Immature natural killer cell (primary cell): ENCODE measurements at regions not wholly inside any gene's neighbourhood (a gene's known extent, or its start where the extent isn't known, plus 50 kb on each side); places are given as distances from the start of the nearest gene placed in this dataset.

Source experiments
- DNase-seq, 3 donors: peaks; one replicate each; pipeline ENCODE4 v3.0.0; 2022; ENCODE audit warnings: mixed read lengths in 1 of 3
- H3K27ac Mint-ChIP-seq, 6 donors: one replicate each; pipeline ENCODE4 v1.8.0; 2020; ENCODE audit warnings: mixed read lengths in 6 of 6, mild to moderate bottlenecking in 5 of 6, inconsistent platforms in 4 of 6, moderate library complexity in 3 of 6
- H3K27me3 Mint-ChIP-seq, 3 donors: one replicate each; pipeline ENCODE4 v1.8.0; 2020 to 2021; ENCODE audit warnings: low read depth in 3 of 3, mild to moderate bottlenecking in 3 of 3, mixed read lengths in 3 of 3, moderate library complexity in 3 of 3, inconsistent platforms in 1 of 3
- H3K36me3 Mint-ChIP-seq, 3 donors: one replicate each; pipeline ENCODE4 v1.8.0; 2020; ENCODE audit warnings: mixed read lengths in 3 of 3, inconsistent platforms in 2 of 3, mild to moderate bottlenecking in 2 of 3
- H3K4me1 Mint-ChIP-seq, 2 donors: one replicate each; pipeline ENCODE4 v1.8.0; 2020; ENCODE audit warnings: inconsistent platforms in 2 of 2, mild to moderate bottlenecking in 2 of 2, mixed read lengths in 2 of 2, moderate library complexity in 1 of 2
- H3K4me3 Mint-ChIP-seq, 5 donors: one replicate each; pipeline ENCODE4 v1.8.0; 2020; ENCODE audit warnings: mild to moderate bottlenecking in 5 of 5, mixed read lengths in 5 of 5, inconsistent platforms in 3 of 5, moderate library complexity in 3 of 5
- H3K9me3 Mint-ChIP-seq, 6 donors: one replicate each; pipeline ENCODE4 v1.8.0; 2020; ENCODE audit warnings: mild to moderate bottlenecking in 6 of 6, mixed read lengths in 6 of 6, inconsistent platforms in 4 of 6, moderate library complexity in 3 of 6

- Mint-ChIP-seq H3K4me1 (no peaks in the 10 kb centered on the region), H3K4me3 (no peak overlapping the region), H3K27ac (no peak overlapping the region), H3K36me3 (peaks cover 0 to 5% (median 4%) of the 10 kb centered on the region in 3 donors), H3K9me3 (peaks cover 0 to 12% (median 8%) of the 10 kb centered on the region in 6 donors), H3K27me3 (peaks cover 7 to 24% (median 10%) of the 10 kb centered on the region in 3 donors)
- no peak for DNase-seq
Observed at GRCh38 chr17:5789528-5789927, 205.2 kb upstream of the NLRP1 start.

- no peaks in the 10 kb centered on the region for H3K4me1 Mint-ChIP-seq
- peaks cover 0 to 5% (median 4%) of the 10 kb centered on the region in 3 donors for H3K36me3 Mint-ChIP-seq
- no peak overlapping the region for H3K27ac Mint-ChIP-seq
- H3K9me3 Mint-ChIP-seq = peaks cover 0 to 12% (median 8%) of the 10 kb centered on the region in 6 donors
- no peak overlapping the region for H3K4me3 Mint-ChIP-seq
- H3K27me3 Mint-ChIP-seq = peaks cover 6 to 23% (median 8%) of the 10 kb centered on the region in 3 donors
- DNase-seq = no peak
Observed at GRCh38 chr17:5793157-5793556, 208.8 kb upstream of the NLRP1 start.

GRCh38 chr17:5793899-5794298 is 209.6 kb upstream of the NLRP1 start:
- peaks cover 0 to 12% (median 8%) of the 10 kb centered on the region in 6 donors for H3K9me3 Mint-ChIP-seq
- no peak overlapping the region for H3K27ac Mint-ChIP-seq
- peaks cover 6 to 20% (median 10%) of the 10 kb centered on the region in 3 donors for H3K27me3 Mint-ChIP-seq
- H3K4me3 Mint-ChIP-seq = no peak overlapping the region
- no peak for DNase-seq
- H3K4me1 Mint-ChIP-seq = no peaks in the 10 kb centered on the region
- peaks cover 0 to 5% (median 4%) of the 10 kb centered on the region in 3 donors for H3K36me3 Mint-ChIP-seq

GRCh38 chr17:5794385-5794784 is 210.1 kb upstream of the NLRP1 start:
- Mint-ChIP-seq H3K4me3 (no peak overlapping the region), H3K36me3 (peaks cover 0 to 5% (median 4%) of the 10 kb centered on the region in 3 donors), H3K27ac (no peak overlapping the region), H3K4me1 (no peaks in the 10 kb centered on the region), H3K9me3 (peaks cover 0 to 12% (median 8%) of the 10 kb centered on the region in 6 donors), H3K27me3 (peaks cover 6 to 22% (median 10%) of the 10 kb centered on the region in 3 donors)
- DNase-seq = no peak

- peaks cover 0 to 5% (median 4%) of the 10 kb centered on the region in 3 donors for H3K36me3 Mint-ChIP-seq
- H3K4me1 Mint-ChIP-seq = no peaks in the 10 kb centered on the region
- H3K4me3 Mint-ChIP-seq = no peak overlapping the region
- H3K27ac Mint-ChIP-seq = no peak overlapping the region
- peaks cover 0 to 12% (median 8%) of the 10 kb centered on the region in 6 donors for H3K9me3 Mint-ChIP-seq
- no peak for DNase-seq
- H3K27me3 Mint-ChIP-seq = peaks cover 4 to 16% (median 10%) of the 10 kb centered on the region in 3 donors
Observed at GRCh38 chr17:5794881-5795506, 210.7 kb upstream of the NLRP1 start.

GRCh38 chr17:5797447-5798050 is 213.2 kb upstream of the NLRP1 start:
- DNase-seq = no peak
- Mint-ChIP-seq H3K4me3 (no peak overlapping the region), H3K27ac (no peak overlapping the region), H3K9me3 (peaks cover 0 to 10% (median 6%) of the 10 kb centered on the region in 6 donors), H3K4me1 (no peaks in the 10 kb centered on the region), H3K36me3 (peaks cover 0 to 5% (median 4%) of the 10 kb centered on the region in 3 donors), H3K27me3 (peaks cover 4 to 10% (median 8%) of the 10 kb centered on the region in 3 donors)

- peaks cover 0 to 5% (median 1%) of the 10 kb centered on the region in 6 donors for H3K9me3 Mint-ChIP-seq
- peaks cover 4 to 9% (median 5%) of the 10 kb centered on the region in 3 donors for H3K27me3 Mint-ChIP-seq
- H3K36me3 Mint-ChIP-seq = no peaks in the 10 kb centered on the region
- DNase-seq = no peak
- H3K4me1 Mint-ChIP-seq = no peaks in the 10 kb centered on the region
- no peak overlapping the region for H3K4me3 Mint-ChIP-seq
- H3K27ac Mint-ChIP-seq = no peak overlapping the region
Observed at GRCh38 chr17:5798094-5798493, 213.8 kb upstream of the NLRP1 start.

- Mint-ChIP-seq H3K4me1 (no peaks in the 10 kb centered on the region), H3K9me3 (peaks cover 0 to 6% (median 0%) of the 10 kb centered on the region in 6 donors), H3K27me3 (peaks cover 5 to 12% (median 7%) of the 10 kb centered on the region in 3 donors), H3K27ac (no peak overlapping the region), H3K4me3 (no peak overlapping the region), H3K36me3 (no peaks in the 10 kb centered on the region)
- no peak for DNase-seq
Observed at GRCh38 chr17:5800131-5800530, 215.8 kb upstream of the NLRP1 start.

GRCh38 chr17:5800646-5801045 is 216.3 kb upstream of the NLRP1 start:
- Mint-ChIP-seq H3K4me1 (no peaks in the 10 kb centered on the region), H3K36me3 (no peaks in the 10 kb centered on the region), H3K4me3 (no peak overlapping the region), H3K9me3 (peaks cover 0 to 6% (median 0%) of the 10 kb centered on the region in 6 donors), H3K27me3 (peaks cover 5 to 12% (median 7%) of the 10 kb centered on the region in 3 donors), H3K27ac (no peak overlapping the region)
- no peak for DNase-seq

- no peak overlapping the region for H3K27ac Mint-ChIP-seq
Observed at GRCh38 chr17:5804251-5804650, 219.9 kb upstream of the NLRP1 start.

GRCh38 chr17:5809056-5809455 is 224.7 kb upstream of the NLRP1 start:
- H3K27me3 Mint-ChIP-seq = peaks cover 7 to 21% (median 9%) of the 10 kb centered on the region in 3 donors
- H3K9me3 Mint-ChIP-seq = peaks cover 19 to 35% (median 22%) of the 10 kb centered on the region in 6 donors

More at GRCh38 chr17:5804251-5804650, 219.9 kb upstream of the NLRP1 start:
- H3K4me3 Mint-ChIP-seq = no peak overlapping the region
- peaks cover 4 to 13% (median 6%) of the 10 kb centered on the region in 3 donors for H3K27me3 Mint-ChIP-seq
- H3K4me1 Mint-ChIP-seq = no peaks in the 10 kb centered on the region
- peaks cover 0 to 7% (median 2%) of the 10 kb centered on the region in 6 donors for H3K9me3 Mint-ChIP-seq
- DNase-seq = no peak
- no peaks in the 10 kb centered on the region for H3K36me3 Mint-ChIP-seq

GRCh38 chr17:5809580-5810188 is 225.4 kb upstream of the NLRP1 start:
- H3K36me3 Mint-ChIP-seq = peaks cover 0 to 4% (median 0%) of the 10 kb centered on the region in 3 donors
- peaks cover 19 to 35% (median 22%) of the 10 kb centered on the region in 6 donors for H3K9me3 Mint-ChIP-seq
- DNase-seq = no peak
- no peak overlapping the region for H3K27ac Mint-ChIP-seq
- peaks cover 7 to 21% (median 9%) of the 10 kb centered on the region in 3 donors for H3K27me3 Mint-ChIP-seq
- H3K4me3 Mint-ChIP-seq = no peak overlapping the region
- no peaks in the 10 kb centered on the region for H3K4me1 Mint-ChIP-seq

More at GRCh38 chr17:5809056-5809455, 224.7 kb upstream of the NLRP1 start:
- Mint-ChIP-seq H3K4me3 (no peak overlapping the region), H3K36me3 (peaks cover 0 to 4% (median 0%) of the 10 kb centered on the region in 3 donors), H3K27ac (no peak overlapping the region), H3K4me1 (no peaks in the 10 kb centered on the region)
- no peak for DNase-seq

GRCh38 chr17:5812590-5812989 is 228.3 kb upstream of the NLRP1 start:
- H3K9me3 Mint-ChIP-seq = peaks cover 17 to 30% (median 21%) of the 10 kb centered on the region in 6 donors
- peaks cover 5 to 20% (median 9%) of the 10 kb centered on the region in 3 donors for H3K27me3 Mint-ChIP-seq
- no peak overlapping the region for H3K4me3 Mint-ChIP-seq
- DNase-seq = no peak
- H3K4me1 Mint-ChIP-seq = no peaks in the 10 kb centered on the region
- no peak overlapping the region for H3K27ac Mint-ChIP-seq
- H3K36me3 Mint-ChIP-seq = peaks cover 0 to 4% (median 0%) of the 10 kb centered on the region in 3 donors

GRCh38 chr17:5813357-5813756 is 229.0 kb upstream of the NLRP1 start:
- Mint-ChIP-seq H3K36me3 (peaks cover 0 to 4% (median 0%) of the 10 kb centered on the region in 3 donors), H3K27me3 (peaks cover 4 to 22% (median 9%) of the 10 kb centered on the region in 3 donors), H3K27ac (no peak overlapping the region), H3K4me1 (no peaks in the 10 kb centered on the region), H3K4me3 (no peak overlapping the region), H3K9me3 (peaks cover 18 to 30% (median 21%) of the 10 kb centered on the region in 6 donors)
- no peak for DNase-seq
